ENCODE measurements at regions not wholly inside any gene's neighbourhood (a gene's known extent, or its start where the extent isn't known, plus 50 kb on each side); places are given as distances from the start of the nearest gene placed in this dataset.

GRCh38 chrY:17223502-17223901 is 656.5 kb downstream of the CDY2B start:
- intact Hi-C loops (cut with micrococcal nuclease), result no loop called here
- Histone ChIP-seq H3K4me2 (ENCODE audit: low read length) (no peak overlapping the region), H3K9me3 (ENCODE audit: control insufficient read depth in 1 of 2, insufficient read depth in 1 of 2, low read depth in 1 of 2, low read length in 2 of 2) (no peaks in the 10 kb centered on the region), H3K4me3 (replicated peaks in 1 of 2; ENCODE audit: low read depth in 1 of 2, low read length in 2 of 2) (no peak overlapping the region), H2AFZ (ENCODE audit: low read depth, low read length, poor library complexity, severe bottlenecking) (no peak overlapping the region), H3K27ac (ENCODE audit: low read depth, low read length) (no peak overlapping the region), H3K9ac (ENCODE audit: low read length) (no peak overlapping the region), H4K20me1 (ENCODE audit: insufficient read depth) (no peaks in the 10 kb centered on the region), H3K36me3 (ENCODE audit: control insufficient read depth in 1 of 2, insufficient read depth in 2 of 2, low read length in 2 of 2) (no peaks in the 10 kb centered on the region), H3K79me2 (ENCODE audit: insufficient read depth, low read length) (no peaks in the 10 kb centered on the region), H3K27me3 (ENCODE audit: insufficient read depth, low read length) (no peaks in the 10 kb centered on the region), H3K9me2 (ENCODE audit: insufficient read depth) (no peaks in the 10 kb centered on the region), H3K4me1 (ENCODE audit: control insufficient read depth in 1 of 2, insufficient read depth in 2 of 2, low read length in 2 of 2) (no peaks in the 10 kb centered on the region)
- RAD21 ChIA-PET (ENCODE audit: low non-redundant PET in 1 of 2, low total read pairs in 2 of 2, uncharacterized antibody in 2 of 2, unreplicated experiment in 2 of 2), result no interaction called here
- CTCF ChIA-PET, result no interaction called here
- TF ChIP-seq, protein P1, sequence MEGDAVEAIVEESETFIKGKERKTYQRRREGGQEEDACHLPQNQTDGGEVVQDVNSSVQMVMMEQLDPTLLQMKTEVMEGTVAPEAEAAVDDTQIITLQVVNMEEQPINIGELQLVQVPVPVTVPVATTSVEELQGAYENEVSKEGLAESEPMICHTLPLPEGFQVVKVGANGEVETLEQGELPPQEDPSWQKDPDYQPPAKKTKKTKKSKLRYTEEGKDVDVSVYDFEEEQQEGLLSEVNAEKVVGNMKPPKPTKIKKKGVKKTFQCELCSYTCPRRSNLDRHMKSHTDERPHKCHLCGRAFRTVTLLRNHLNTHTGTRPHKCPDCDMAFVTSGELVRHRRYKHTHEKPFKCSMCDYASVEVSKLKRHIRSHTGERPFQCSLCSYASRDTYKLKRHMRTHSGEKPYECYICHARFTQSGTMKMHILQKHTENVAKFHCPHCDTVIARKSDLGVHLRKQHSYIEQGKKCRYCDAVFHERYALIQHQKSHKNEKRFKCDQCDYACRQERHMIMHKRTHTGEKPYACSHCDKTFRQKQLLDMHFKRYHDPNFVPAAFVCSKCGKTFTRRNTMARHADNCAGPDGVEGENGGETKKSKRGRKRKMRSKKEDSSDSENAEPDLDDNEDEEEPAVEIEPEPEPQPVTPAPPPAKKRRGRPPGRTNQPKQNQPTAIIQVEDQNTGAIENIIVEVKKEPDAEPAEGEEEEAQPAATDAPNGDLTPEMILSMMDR (IDR thresholded peaks at IDR 0.05 in 2 of 3, conservative IDR thresholded peaks at IDR 0.05 in 1 of 3; ENCODE audit: borderline replicate concordance in 1 of 3, insufficient read depth in 1 of 3, low read depth in 2 of 3, low read length in 2 of 3), result no peak
- no peak for TF ChIP-seq POLR2A (IDR thresholded peaks at IDR 0.05; ENCODE audit: borderline replicate concordance, extremely low read depth, insufficient read depth, insufficient read length)
- TF ChIP-seq SIN3A (IDR thresholded peaks at IDR 0.05; ENCODE audit: low read depth), result no peak
- no peak for TF ChIP-seq FOSL1 (IDR thresholded peaks at IDR 0.05; ENCODE audit: low read depth)
- TF ChIP-seq TCF7L2 (IDR thresholded peaks at IDR 0.05; ENCODE audit: borderline replicate concordance, extremely low read depth, insufficient read depth, insufficient read length), result no peak
- TF ChIP-seq CBX3 (IDR thresholded peaks at IDR 0.05; ENCODE audit: low read depth), result no peak
- TF ChIP-seq REST (IDR thresholded peaks at IDR 0.05; ENCODE audit: low read depth), result no peak
- no peak for TF ChIP-seq EGR1 (IDR thresholded peaks at IDR 0.05; ENCODE audit: low read depth)
- TF ChIP-seq ELF1 (IDR thresholded peaks at IDR 0.05; ENCODE audit: borderline replicate concordance, low read depth), result no peak
- TF ChIP-seq EZH2 (IDR thresholded peaks at IDR 0.05), result no peak
- no peak for TF ChIP-seq EZH2phosphoT487 (IDR thresholded peaks at IDR 0.05; ENCODE audit: borderline replicate concordance)
- no peak for TF ChIP-seq YY1 (IDR thresholded peaks at IDR 0.05; ENCODE audit: extremely low read depth, insufficient replicate concordance, low read depth, low read length)
- TF ChIP-seq CEBPB (IDR thresholded peaks at IDR 0.05; ENCODE audit: low read depth), result no peak
- TF ChIP-seq ZFX (IDR thresholded peaks at IDR 0.05), result no peak
- TF ChIP-seq SRF (IDR thresholded peaks at IDR 0.05; ENCODE audit: low read depth), result no peak
- TF ChIP-seq ZBTB33 (IDR thresholded peaks at IDR 0.05; ENCODE audit: extremely low read depth, insufficient replicate concordance, low read length), result no peak
- DNase-seq (ENCODE audit: low read depth, low spot score), result no peak
- ATAC-seq, result no peak
- POLR2A ChIA-PET, result no interaction called here
- no TSS peak for BruUV-seq (replicated peaks)
